ENCODE measurements at regions not wholly inside any gene's neighbourhood (a gene's known extent, or its start where the extent isn't known, plus 50 kb on each side); places are given as distances from the start of the nearest gene placed in this dataset.

GRCh38 chr18:45119876-45120275, 439.2 kb downstream of the SETBP1 start:
- in situ Hi-C loops (cut with HindIII; ENCODE audit: low pct_unique_long_range_greater_than_20kb, low sequenced_read_pairs), result no loop called here
- TF ChIP-seq JUND (IDR thresholded peaks at IDR 0.05; ENCODE audit: low read depth), result no peak

GRCh38 chr18:45121146-45121545, 440.5 kb downstream of the SETBP1 start:
- TF ChIP-seq JUND (IDR thresholded peaks at IDR 0.05; ENCODE audit: low read depth), result no peak
- in situ Hi-C loops (cut with HindIII; ENCODE audit: low pct_unique_long_range_greater_than_20kb, low sequenced_read_pairs), result no loop called here
- DNase-seq (ENCODE audit: low read depth in 1 of 2, low spot score in 1 of 2), result no peak

More at GRCh38 chr18:45119876-45120275, 439.2 kb downstream of the SETBP1 start:
- no peak for DNase-seq (ENCODE audit: low read depth in 1 of 2, low spot score in 1 of 2)

GRCh38 chr18:45122506-45122905, 441.8 kb downstream of the SETBP1 start:
- no peak for TF ChIP-seq JUND (IDR thresholded peaks at IDR 0.05; ENCODE audit: low read depth)
- in situ Hi-C loops (cut with HindIII; ENCODE audit: low pct_unique_long_range_greater_than_20kb, low sequenced_read_pairs), result no loop called here
- no peak for DNase-seq (ENCODE audit: low read depth in 1 of 2, low spot score in 1 of 2)

- peak in 1 of 2 experiments; percentile 5 for DNase-seq (ENCODE audit: low read depth in 1 of 2, low spot score in 1 of 2)
- no peak for TF ChIP-seq JUND (IDR thresholded peaks at IDR 0.05; ENCODE audit: low read depth)
- in situ Hi-C loops (cut with HindIII; ENCODE audit: low pct_unique_long_range_greater_than_20kb, low sequenced_read_pairs), result no loop called here
These were observed 446.7 kb downstream of the SETBP1 start for GRCh38 chr18:45127405-45127804.

- no peak for DNase-seq (ENCODE audit: low read depth in 1 of 2, low spot score in 1 of 2)
- in situ Hi-C loops (cut with HindIII; ENCODE audit: low pct_unique_long_range_greater_than_20kb, low sequenced_read_pairs), result no loop called here
- no peak for TF ChIP-seq JUND (IDR thresholded peaks at IDR 0.05; ENCODE audit: low read depth)
These were observed 452.6 kb downstream of the SETBP1 start for GRCh38 chr18:45133276-45133675.

GRCh38 chr18:45136381-45137086, 455.8 kb downstream of the SETBP1 start:
- no peak for DNase-seq (ENCODE audit: low read depth in 1 of 2, low spot score in 1 of 2)
- in situ Hi-C loops (cut with HindIII; ENCODE audit: low pct_unique_long_range_greater_than_20kb, low sequenced_read_pairs), result no loop called here
- TF ChIP-seq JUND (IDR thresholded peaks at IDR 0.05; ENCODE audit: low read depth), result no peak

GRCh38 chr18:45137087-45137419, 456.4 kb downstream of the SETBP1 start:
- in situ Hi-C loops (cut with HindIII; ENCODE audit: low pct_unique_long_range_greater_than_20kb, low sequenced_read_pairs), result no loop called here
- DNase-seq (ENCODE audit: low read depth in 1 of 2, low spot score in 1 of 2), result no peak
- no peak for TF ChIP-seq JUND (IDR thresholded peaks at IDR 0.05; ENCODE audit: low read depth)

GRCh38 chr18:45139478-45139877, 458.8 kb downstream of the SETBP1 start:
- in situ Hi-C loops (cut with HindIII; ENCODE audit: low pct_unique_long_range_greater_than_20kb, low sequenced_read_pairs), result no loop called here
- no peak for DNase-seq (ENCODE audit: low read depth in 1 of 2, low spot score in 1 of 2)
- no peak for TF ChIP-seq JUND (IDR thresholded peaks at IDR 0.05; ENCODE audit: low read depth)

GRCh38 chr18:45142868-45143267, 462.2 kb downstream of the SETBP1 start:
- DNase-seq (ENCODE audit: low read depth in 1 of 2, low spot score in 1 of 2), result no peak
- TF ChIP-seq JUND (IDR thresholded peaks at IDR 0.05; ENCODE audit: low read depth), result no peak
- in situ Hi-C loops (cut with HindIII; ENCODE audit: low pct_unique_long_range_greater_than_20kb, low sequenced_read_pairs), result no loop called here

GRCh38 chr18:45149712-45150111, 465.6 kb upstream of the SLC14A2 start:
- in situ Hi-C loops (cut with HindIII; ENCODE audit: low pct_unique_long_range_greater_than_20kb, low sequenced_read_pairs), result no loop called here
- TF ChIP-seq JUND (IDR thresholded peaks at IDR 0.05; ENCODE audit: low read depth), result no peak
- DNase-seq (ENCODE audit: low read depth in 1 of 2, low spot score in 1 of 2), result no peak

- DNase-seq (ENCODE audit: low read depth in 1 of 2, low spot score in 1 of 2), result no peak
- in situ Hi-C loops (cut with HindIII; ENCODE audit: low pct_unique_long_range_greater_than_20kb, low sequenced_read_pairs), result no loop called here
- no peak for TF ChIP-seq JUND (IDR thresholded peaks at IDR 0.05; ENCODE audit: low read depth)
These were observed 463.6 kb upstream of the SLC14A2 start for GRCh38 chr18:45151645-45152044.

GRCh38 chr18:45155526-45155925, 459.8 kb upstream of the SLC14A2 start:
- in situ Hi-C loops (cut with HindIII; ENCODE audit: low pct_unique_long_range_greater_than_20kb, low sequenced_read_pairs), result no loop called here
- no peak for TF ChIP-seq JUND (IDR thresholded peaks at IDR 0.05; ENCODE audit: low read depth)
- no peak for DNase-seq (ENCODE audit: low read depth in 1 of 2, low spot score in 1 of 2)

- in situ Hi-C loops (cut with HindIII; ENCODE audit: low pct_unique_long_range_greater_than_20kb, low sequenced_read_pairs), result no loop called here
- DNase-seq (ENCODE audit: low read depth in 1 of 2, low spot score in 1 of 2), result no peak
- TF ChIP-seq JUND (IDR thresholded peaks at IDR 0.05; ENCODE audit: low read depth), result no peak
These were observed 458.3 kb upstream of the SLC14A2 start for GRCh38 chr18:45156946-45157345.

- no peak for DNase-seq (ENCODE audit: low read depth in 1 of 2, low spot score in 1 of 2)
- TF ChIP-seq JUND (IDR thresholded peaks at IDR 0.05; ENCODE audit: low read depth), result no peak
- in situ Hi-C loops (cut with HindIII; ENCODE audit: low pct_unique_long_range_greater_than_20kb, low sequenced_read_pairs), result no loop called here
These were observed 457.7 kb upstream of the SLC14A2 start for GRCh38 chr18:45157576-45157975.

Measured in T47D (cell line).